GM23248 (cell line): ENCODE measurements at regions not wholly inside any gene's neighbourhood (a gene's known extent, or its start where the extent isn't known, plus 50 kb on each side); places are given as distances from the start of the nearest gene placed in this dataset.

Experiments
- EZH2 ChIP-seq: fragments of 200-600 bp; sonication (generic); IDR thresholded peaks from 2 replicates; pipeline ENCODE4 v1.6.1; 2018; ENCODE audit warnings: antibody characterized with exemption, mild to moderate bottlenecking; ENCODE audit not compliant: insufficient read depth, poor library complexity, severe bottlenecking
- EZH2phosphoT487 ChIP-seq: fragments of 200-600 bp; sonication (generic); IDR thresholded peaks from 2 replicates; pipeline ENCODE4 v1.6.1; 2018; ENCODE audit warnings: antibody characterized with exemption, moderate library complexity, mild to moderate bottlenecking, low read depth; ENCODE audit not compliant: insufficient read depth

DNA sequence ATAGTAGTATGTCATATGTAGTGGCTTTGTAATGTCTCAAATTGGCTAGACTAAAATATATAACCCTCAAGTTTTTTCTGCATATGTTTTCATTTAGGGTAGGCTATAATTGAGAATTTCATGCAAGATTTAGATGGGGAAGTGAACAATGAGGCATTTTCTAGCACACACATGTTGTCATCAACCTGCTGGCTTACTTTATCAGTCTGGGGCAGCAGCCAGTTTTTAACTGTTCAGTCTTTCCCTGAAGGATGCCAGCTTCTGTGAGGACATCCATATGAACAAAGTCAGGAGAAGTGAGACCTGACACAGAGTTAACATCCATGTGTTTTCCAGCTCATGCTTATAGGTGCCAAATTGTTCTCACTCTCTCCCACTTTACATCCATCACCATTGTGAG is 74.7 kb upstream of the OLFM3 start:
- no peak for TF ChIP-seq EZH2
- TF ChIP-seq EZH2phosphoT487, result no peak
